ENCODE measurements at regions not wholly inside any gene's neighbourhood (a gene's known extent, or its start where the extent isn't known, plus 50 kb on each side); places are given as distances from the start of the nearest gene placed in this dataset.

GRCh38 chrX:22594766-22595165, 322.1 kb downstream of the CBLL2 start:
- no peak for TF ChIP-seq CTCF (conservative IDR thresholded peaks at IDR 0.05 in 1 of 2, IDR thresholded peaks at IDR 0.05 in 1 of 2; ENCODE audit: extremely low read depth in 1 of 2, insufficient read depth in 1 of 2, low read depth in 1 of 2, low read length in 2 of 2)
- TF ChIP-seq EZH2 (IDR thresholded peaks at IDR 0.05; ENCODE audit: borderline replicate concordance, low read length), result no peak
